Activated T-helper 2 cell treated with anti-CD3 and anti-CD28 coated beads, Interferon-gamma antibody, Interleukin-2, Interleukin-4, amounts not matched to agents 10 μg/mL and 5 μg/mL and 100 μg/mL, durations not matched to agents 14 hours and 24 hours and 36 hours (primary cell): ENCODE measurements at regions not wholly inside any gene's neighbourhood (a gene's known extent, or its start where the extent isn't known, plus 50 kb on each side); places are given as distances from the start of the nearest gene placed in this dataset.

ENCODE experiments used
- DNase-seq: peaks from one replicate; pipeline ENCODE4 v3.0.0; 2021; ENCODE audit warnings: low spot score
- H3K27ac Mint-ChIP-seq: one replicate; pipeline ENCODE4 v1.8.0; 2021; ENCODE audit warnings: mixed read lengths
- H3K27me3 Mint-ChIP-seq: one replicate; pipeline ENCODE4 v1.8.0; 2021; ENCODE audit warnings: low read depth, mixed read lengths
- H3K36me3 Mint-ChIP-seq: one replicate; pipeline ENCODE4 v1.8.0; 2021; ENCODE audit warnings: low read depth, mixed read lengths
- H3K4me1 Mint-ChIP-seq: one replicate; pipeline ENCODE4 v1.8.0; 2021; ENCODE audit warnings: low read depth, mixed read lengths
- H3K4me3 Mint-ChIP-seq: one replicate; pipeline ENCODE4 v1.8.0; 2021; ENCODE audit warnings: low read depth, mild to moderate bottlenecking, moderate library complexity, mixed read lengths
- H3K9me3 Mint-ChIP-seq: one replicate; pipeline ENCODE4 v1.8.0; 2021; ENCODE audit warnings: mixed read lengths
- intact Hi-C: fragments of 100-400 bp; cut with micrococcal nuclease; formaldehyde crosslinking; loops from one replicate; pipeline ENCODE4 v1.15.1; 2023

GRCh38 chr5:158152136-158152535 lies 293.2 kb upstream of the CLINT1 start:
- Mint-ChIP-seq H3K4me1 (no peaks in the 10 kb centered on the region), H3K4me3 (no peak overlapping the region), H3K9me3 (no peaks in the 10 kb centered on the region), H3K36me3 (no peaks in the 10 kb centered on the region), H3K27me3 (no peaks in the 10 kb centered on the region), H3K27ac (no peak overlapping the region)
- DNase-seq: no peak
- intact Hi-C loops: no loop called here

- Mint-ChIP-seq H3K27ac (no peak overlapping the region), H3K36me3 (no peaks in the 10 kb centered on the region), H3K4me1 (no peaks in the 10 kb centered on the region), H3K27me3 (peaks cover 2% of the 10 kb centered on the region), H3K4me3 (no peak overlapping the region), H3K9me3 (no peaks in the 10 kb centered on the region)
- intact Hi-C loops: no loop called here
- DNase-seq: no peak
Observed at GRCh38 chr5:158147227-158147626, 288.3 kb upstream of the CLINT1 start.

- H3K27me3 Mint-ChIP-seq: peaks cover 2% of the 10 kb centered on the region
- H3K27ac Mint-ChIP-seq: no peak overlapping the region
- intact Hi-C loops: no loop called here
- DNase-seq: no peak
- H3K36me3 Mint-ChIP-seq: no peaks in the 10 kb centered on the region
- H3K4me3 Mint-ChIP-seq: no peak overlapping the region
- H3K4me1 Mint-ChIP-seq: no peaks in the 10 kb centered on the region
- no peaks in the 10 kb centered on the region for H3K9me3 Mint-ChIP-seq
Observed at GRCh38 chr5:158145827-158146226, 286.9 kb upstream of the CLINT1 start.

GRCh38 chr5:158143081-158143480 lies 284.1 kb upstream of the CLINT1 start:
- H3K4me1 Mint-ChIP-seq: no peaks in the 10 kb centered on the region
- no peaks in the 10 kb centered on the region for H3K36me3 Mint-ChIP-seq
- peaks cover 2% of the 10 kb centered on the region for H3K27me3 Mint-ChIP-seq
- no peak overlapping the region for H3K4me3 Mint-ChIP-seq
- H3K9me3 Mint-ChIP-seq: no peaks in the 10 kb centered on the region
- intact Hi-C loops: no loop called here
- DNase-seq: no peak
- no peak overlapping the region for H3K27ac Mint-ChIP-seq

GRCh38 chr5:158142156-158142555 lies 283.2 kb upstream of the CLINT1 start:
- Mint-ChIP-seq H3K27me3 (peaks cover 2% of the 10 kb centered on the region), H3K4me1 (no peaks in the 10 kb centered on the region), H3K36me3 (no peaks in the 10 kb centered on the region), H3K27ac (no peak overlapping the region), H3K9me3 (no peaks in the 10 kb centered on the region), H3K4me3 (no peak overlapping the region)
- no peak for DNase-seq
- intact Hi-C loops: no loop called here

GRCh38 chr5:158140120-158140731 lies 281.3 kb upstream of the CLINT1 start:
- H3K9me3 Mint-ChIP-seq: no peaks in the 10 kb centered on the region
- H3K27ac Mint-ChIP-seq: no peak overlapping the region
- H3K27me3 Mint-ChIP-seq: no peaks in the 10 kb centered on the region
- no peak overlapping the region for H3K4me3 Mint-ChIP-seq
- intact Hi-C loops: no loop called here
- H3K4me1 Mint-ChIP-seq: no peaks in the 10 kb centered on the region
- no peaks in the 10 kb centered on the region for H3K36me3 Mint-ChIP-seq
- no peak for DNase-seq

GRCh38 chr5:158139161-158139560 lies 280.2 kb upstream of the CLINT1 start:
- H3K27me3 Mint-ChIP-seq: no peaks in the 10 kb centered on the region
- H3K4me1 Mint-ChIP-seq: no peaks in the 10 kb centered on the region
- H3K27ac Mint-ChIP-seq: no peak overlapping the region
- intact Hi-C loops: no loop called here
- no peaks in the 10 kb centered on the region for H3K9me3 Mint-ChIP-seq
- H3K4me3 Mint-ChIP-seq: no peak overlapping the region
- DNase-seq: no peak
- H3K36me3 Mint-ChIP-seq: no peaks in the 10 kb centered on the region

- DNase-seq: no peak
- Mint-ChIP-seq H3K27me3 (no peaks in the 10 kb centered on the region), H3K27ac (no peak overlapping the region), H3K9me3 (no peaks in the 10 kb centered on the region), H3K36me3 (no peaks in the 10 kb centered on the region), H3K4me3 (no peak overlapping the region), H3K4me1 (no peaks in the 10 kb centered on the region)
- intact Hi-C loops: no loop called here
Observed at GRCh38 chr5:158135682-158136179, 276.8 kb upstream of the CLINT1 start.

- intact Hi-C loops: no loop called here
- Mint-ChIP-seq H3K36me3 (no peaks in the 10 kb centered on the region), H3K4me3 (no peak overlapping the region), H3K9me3 (no peaks in the 10 kb centered on the region), H3K27ac (no peak overlapping the region), H3K27me3 (no peaks in the 10 kb centered on the region), H3K4me1 (no peaks in the 10 kb centered on the region)
- DNase-seq: no peak
Observed at GRCh38 chr5:158133369-158133768, 274.4 kb upstream of the CLINT1 start.

- no peak overlapping the region for H3K4me3 Mint-ChIP-seq
- H3K36me3 Mint-ChIP-seq: no peaks in the 10 kb centered on the region
- intact Hi-C loops: no loop called here
- no peaks in the 10 kb centered on the region for H3K4me1 Mint-ChIP-seq
- no peaks in the 10 kb centered on the region for H3K9me3 Mint-ChIP-seq
- H3K27me3 Mint-ChIP-seq: peaks cover 10% of the 10 kb centered on the region
- H3K27ac Mint-ChIP-seq: no peak overlapping the region
- no peak for DNase-seq
Observed at GRCh38 chr5:158127536-158127935, 268.6 kb upstream of the CLINT1 start.

- Mint-ChIP-seq H3K36me3 (no peaks in the 10 kb centered on the region), H3K9me3 (no peaks in the 10 kb centered on the region), H3K27me3 (peaks cover 10% of the 10 kb centered on the region), H3K27ac (no peak overlapping the region), H3K4me1 (no peaks in the 10 kb centered on the region), H3K4me3 (no peak overlapping the region)
- intact Hi-C loops: no loop called here
- DNase-seq: no peak
Observed at GRCh38 chr5:158126442-158127405, 267.8 kb upstream of the CLINT1 start.

- Mint-ChIP-seq H3K4me3 (no peak overlapping the region), H3K9me3 (no peaks in the 10 kb centered on the region), H3K27me3 (peaks cover 10% of the 10 kb centered on the region), H3K4me1 (no peaks in the 10 kb centered on the region), H3K27ac (no peak overlapping the region), H3K36me3 (no peaks in the 10 kb centered on the region)
- DNase-seq: no peak
- intact Hi-C loops: no loop called here
Observed at GRCh38 chr5:158124606-158125316, 265.8 kb upstream of the CLINT1 start.

- H3K27ac Mint-ChIP-seq: no peak overlapping the region
- no peaks in the 10 kb centered on the region for H3K4me1 Mint-ChIP-seq
- intact Hi-C loops: no loop called here
- no peak overlapping the region for H3K4me3 Mint-ChIP-seq
- no peaks in the 10 kb centered on the region for H3K9me3 Mint-ChIP-seq
- H3K27me3 Mint-ChIP-seq: peaks cover 17% of the 10 kb centered on the region
- no peaks in the 10 kb centered on the region for H3K36me3 Mint-ChIP-seq
- DNase-seq: no peak
Observed at GRCh38 chr5:158123595-158123994, 264.6 kb upstream of the CLINT1 start.
